Transverse colon (tissue), 3 donors: ENCODE measurements at regions not wholly inside any gene's neighbourhood (a gene's known extent, or its start where the extent isn't known, plus 50 kb on each side); places are given as distances from the start of the nearest gene placed in this dataset.

Source experiments
- CTCF ChIP-seq, 5 experiments: fragments of 200-600 bp in 3 of 5; fragments of 450-650 bp in 2 of 5; sonication (generic) in 3 of 5; IDR thresholded peaks; 1 replicate in 2 of 5; 2 replicates in 3 of 5; pipeline ENCODE4 v1.5.1; 2016 to 2017; ENCODE audit warnings: antibody characterized with exemption in 5 of 5, inconsistent platforms in 3 of 5, mild to moderate bottlenecking in 2 of 5, moderate library complexity in 1 of 5
- POLR2A ChIP-seq: fragments of 450-650 bp; IDR thresholded peaks from one replicate; pipeline ENCODE4 v1.6.1; 2016; ENCODE audit warnings: antibody characterized with exemption, mild to moderate bottlenecking, moderate library complexity

DNA sequence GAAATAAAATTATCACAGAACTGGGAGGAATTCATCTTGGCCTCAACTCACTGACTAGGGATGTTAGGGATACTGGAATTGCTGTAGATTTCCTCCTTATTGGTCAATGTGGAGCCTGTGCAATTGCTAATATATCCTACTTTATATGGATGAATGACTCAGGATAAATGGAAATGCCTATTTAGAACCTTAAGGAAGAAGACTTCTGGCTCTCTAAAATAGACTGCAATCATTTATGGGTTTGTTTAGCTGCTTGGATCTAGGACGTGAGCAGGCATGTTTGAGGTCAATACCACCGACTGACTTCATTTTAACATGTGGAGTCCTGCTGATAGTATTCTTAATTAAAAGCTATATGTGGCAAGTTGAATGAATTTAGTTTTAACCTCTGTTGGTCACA, 1040.1 kb upstream of the LRRN3 start:
- TF ChIP-seq POLR2A (no peak), CTCF (IDR thresholded peaks at IDR 0.05) (no peak)
